Islet of Langerhans (tissue), 1 donor: ENCODE measurements at regions not wholly inside any gene's neighbourhood (a gene's known extent, or its start where the extent isn't known, plus 50 kb on each side); places are given as distances from the start of the nearest gene placed in this dataset.
"Not testable (repeated sequence)": the region's sequence is repeated elsewhere in the genome, so short reads cannot be mapped to it uniquely, and the experiment has no call there.

Source experiments
- FAIRE-seq: peaks from one replicate; lab custom pipeline; 2011; peaks lifted over from hg19 to GRCh38; lab: Jason Lieb, UNC

- FAIRE-seq = no peak
Measured at GRCh38 chr14:24744641-24745040, 110.7 kb upstream of the GZMB start.

- no peak for FAIRE-seq
Measured at GRCh38 chr14:24741871-24742270, 107.9 kb upstream of the GZMB start.

- FAIRE-seq = no peak
Measured at GRCh38 chr14:24735984-24736630, 102.1 kb upstream of the GZMB start.

GRCh38 chr14:24734917-24735500 is 101.0 kb upstream of the GZMB start:
- FAIRE-seq = peak; percentile 88

GRCh38 chr14:24726480-24726879 is 92.5 kb upstream of the GZMB start:
- no peak for FAIRE-seq

GRCh38 chr14:24725311-24725710 is 91.3 kb upstream of the GZMB start:
- FAIRE-seq = no peak

- no peak for FAIRE-seq
Measured at GRCh38 chr14:24721775-24722174, 87.8 kb upstream of the GZMB start.

- no peak for FAIRE-seq
Measured at GRCh38 chr14:24715239-24715638, 81.2 kb upstream of the GZMB start.

- no peak for FAIRE-seq
Measured at GRCh38 chr14:24713404-24713803, 79.4 kb upstream of the GZMB start.

- FAIRE-seq = no peak
Measured at GRCh38 chr14:24712909-24713308, 78.9 kb upstream of the GZMB start.

- no peak for FAIRE-seq
Measured at GRCh38 chr14:24712374-24712773, 78.4 kb upstream of the GZMB start.

GRCh38 chr14:24710403-24711112 is 76.6 kb upstream of the GZMB start:
- no peak for FAIRE-seq

- no peak for FAIRE-seq
Measured at GRCh38 chr14:24708684-24709083, 74.7 kb upstream of the GZMB start.

GRCh38 chr14:24706351-24706750 is 72.4 kb upstream of the GZMB start:
- no peak for FAIRE-seq

- FAIRE-seq = no peak
Measured at GRCh38 chr14:24705840-24706239, 71.8 kb upstream of the GZMB start.

- FAIRE-seq = no peak
Measured at GRCh38 chr14:24701062-24701461, 67.1 kb upstream of the GZMB start.

GRCh38 chr14:24700511-24700910 is 66.5 kb upstream of the GZMB start:
- FAIRE-seq = no peak

GRCh38 chr14:24699052-24699451 is 65.1 kb upstream of the GZMB start:
- FAIRE-seq = no peak

- not testable (repeated sequence) for FAIRE-seq
Measured at GRCh38 chr14:24696280-24696920, 62.4 kb upstream of the GZMB start.

- FAIRE-seq = no peak
Measured at GRCh38 chr14:24695265-24696241, 61.6 kb upstream of the GZMB start.

- FAIRE-seq = no peak
Measured at GRCh38 chr14:24694680-24695079, 60.7 kb upstream of the GZMB start.

- no peak for FAIRE-seq
Measured at GRCh38 chr14:24693983-24694382, 60.0 kb upstream of the GZMB start.
